ENCODE measurements at regions not wholly inside any gene's neighbourhood (a gene's known extent, or its start where the extent isn't known, plus 50 kb on each side); places are given as distances from the start of the nearest gene placed in this dataset.
A peak's percentile ranks its signal among the peaks of the same experiment; 100 is the strongest.

DNA sequence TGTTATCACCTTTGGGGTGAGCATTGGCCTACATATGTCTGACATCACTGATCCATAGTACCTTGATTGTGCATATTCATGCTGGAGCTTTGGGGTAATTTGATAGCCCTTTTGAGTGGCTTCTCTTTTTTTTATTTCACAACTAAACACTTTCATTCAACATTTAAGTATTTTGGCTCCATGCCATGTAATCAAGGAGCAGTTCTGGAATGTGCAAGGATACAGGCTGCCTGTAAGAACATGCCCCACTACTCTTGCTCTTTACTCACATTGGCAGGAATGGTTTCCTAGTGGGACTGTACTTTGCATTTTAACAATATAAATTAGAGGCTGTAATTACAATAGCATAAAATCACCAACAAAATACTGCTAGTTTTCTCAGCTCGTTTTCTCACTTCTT, 300.7 kb upstream of the SPAG17 start:
- H3K4me3 ChIP-seq = no peak overlapping the region
- DNase-seq = peak in 2 of 3 donors; percentile 60 to 76
- no peak for ATAC-seq (ENCODE audit: insufficient read depth, low FRiP score)

DNA sequence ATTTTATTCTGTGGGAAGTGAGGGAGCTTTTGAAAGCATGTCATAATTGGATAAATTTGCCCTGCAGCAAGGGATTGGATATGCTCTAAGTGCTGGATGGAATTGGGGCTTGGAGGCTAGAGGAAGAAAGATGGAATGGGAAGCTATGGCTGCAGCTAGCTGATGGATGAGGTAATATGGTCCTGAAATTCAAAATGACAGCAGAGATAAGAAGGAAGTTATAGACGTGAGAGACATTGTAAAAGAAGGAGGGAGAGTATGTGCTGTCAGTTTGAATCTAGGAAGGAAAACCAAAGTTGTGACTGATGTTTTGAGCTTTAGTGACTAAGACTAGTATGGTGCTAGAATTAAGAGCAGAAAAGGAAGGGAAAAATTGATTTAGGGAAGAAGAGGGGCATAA, 299.9 kb upstream of the SPAG17 start:
- Histone ChIP-seq H3K27me3 (ENCODE audit: control insufficient read depth in 3 of 3, insufficient read depth in 3 of 3, low read length in 2 of 3) (no peaks in the 10 kb centered on the region), H3K4me1 (ENCODE audit: control insufficient read depth in 5 of 5, insufficient read depth in 5 of 5, low read length in 5 of 5) (peaks cover 0 to 3% (median 0%) of the 10 kb centered on the region in 5 donors), H3K27ac (ENCODE audit: low read depth in 1 of 2, low read length in 1 of 2) (no peak overlapping the region), H3K4me3 (no peak overlapping the region), H3K9me3 (ENCODE audit: control insufficient read depth in 4 of 4, insufficient read depth in 3 of 4, low read length in 3 of 4) (no peaks in the 10 kb centered on the region), H3K9ac (ENCODE audit: insufficient read depth in 1 of 2, low read length in 2 of 2) (no peak overlapping the region), H3K36me3 (ENCODE audit: control insufficient read depth in 4 of 4, insufficient read depth in 4 of 4, low read length in 4 of 4) (no peaks in the 10 kb centered on the region)
- WGBS, 2 donors = 34 to 43% methylated on average over 1 of the region's 1 CpG
- DNase-seq = no peak
- no peak for TF ChIP-seq CTCF (IDR thresholded peaks at IDR 0.05; ENCODE audit: control extremely low read depth, extremely low read depth)
- no peak for ATAC-seq (ENCODE audit: insufficient read depth, low FRiP score)

More for the DNA sequence above, 300.7 kb upstream of the SPAG17 start:
- H3K27ac ChIP-seq (ENCODE audit: low read depth in 1 of 2, low read length in 1 of 2) = no peak overlapping the region
- peaks cover 0 to 3% (median 0%) of the 10 kb centered on the region in 5 donors for H3K4me1 ChIP-seq (ENCODE audit: control insufficient read depth in 5 of 5, insufficient read depth in 5 of 5, low read length in 5 of 5)
- WGBS, 2 donors = 45 to 60% methylated on average over 1 of the region's 1 CpG
- no peaks in the 10 kb centered on the region for H3K36me3 ChIP-seq (ENCODE audit: control insufficient read depth in 4 of 4, insufficient read depth in 4 of 4, low read length in 4 of 4)
- no peaks in the 10 kb centered on the region for H3K27me3 ChIP-seq (ENCODE audit: control insufficient read depth in 3 of 3, insufficient read depth in 3 of 3, low read length in 2 of 3)
- H3K9me3 ChIP-seq (ENCODE audit: control insufficient read depth in 4 of 4, insufficient read depth in 3 of 4, low read length in 3 of 4) = no peaks in the 10 kb centered on the region
- H3K9ac ChIP-seq (ENCODE audit: insufficient read depth in 1 of 2, low read length in 2 of 2) = no peak overlapping the region
- TF ChIP-seq CTCF (IDR thresholded peaks at IDR 0.05; ENCODE audit: control extremely low read depth, extremely low read depth) = no peak

- no peak overlapping the region for H3K4me3 ChIP-seq
- peaks cover 0 to 3% (median 0%) of the 10 kb centered on the region in 5 donors for H3K4me1 ChIP-seq (ENCODE audit: control insufficient read depth in 5 of 5, insufficient read depth in 5 of 5, low read length in 5 of 5)
- DNase-seq (peak; percentile 42 to 65 (median 48)), ATAC-seq (ENCODE audit: insufficient read depth, low FRiP score) (peak; percentile 62)
- TF ChIP-seq CTCF (IDR thresholded peaks at IDR 0.05; ENCODE audit: control extremely low read depth, extremely low read depth) = no peak
- peak overlapping the region in 1 of 2 donors; percentile 33 for H3K27ac ChIP-seq (ENCODE audit: low read depth in 1 of 2, low read length in 1 of 2)
- no peak overlapping the region for H3K9ac ChIP-seq (ENCODE audit: insufficient read depth in 1 of 2, low read length in 2 of 2)
- H3K27me3 ChIP-seq (ENCODE audit: control insufficient read depth in 3 of 3, insufficient read depth in 3 of 3, low read length in 2 of 3) = no peaks in the 10 kb centered on the region
- no peaks in the 10 kb centered on the region for H3K36me3 ChIP-seq (ENCODE audit: control insufficient read depth in 4 of 4, insufficient read depth in 4 of 4, low read length in 4 of 4)
- 68 to 84% methylated on average over 3 of the region's 3 CpGs for WGBS, 2 donors
- no peaks in the 10 kb centered on the region for H3K9me3 ChIP-seq (ENCODE audit: control insufficient read depth in 4 of 4, insufficient read depth in 3 of 4, low read length in 3 of 4)
Measured at GRCh38 chr1:118483245-118484006, 298.4 kb upstream of the SPAG17 start.

Data from lung (tissue), 11 donors.